ENCODE measurements at regions not wholly inside any gene's neighbourhood (a gene's known extent, or its start where the extent isn't known, plus 50 kb on each side); places are given as distances from the start of the nearest gene placed in this dataset.

DNA sequence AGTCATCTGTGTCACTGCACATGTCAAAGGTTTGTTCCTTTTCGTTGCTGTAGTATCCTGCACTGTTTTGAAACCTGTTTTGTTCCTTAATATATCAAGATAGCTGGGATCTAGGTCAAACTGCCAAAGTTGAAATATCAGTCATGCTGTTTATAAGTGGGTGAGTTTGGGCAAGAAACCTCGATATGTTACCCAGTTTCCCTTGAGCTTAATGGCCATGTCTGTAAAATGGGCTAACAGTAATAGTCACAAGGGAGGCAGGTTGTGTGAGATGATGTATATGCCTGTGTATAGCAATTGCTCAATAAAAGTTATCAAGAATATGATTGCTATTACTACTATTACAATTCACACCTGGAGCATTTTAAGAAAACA, 57.1 kb downstream of the BHLHE40 start:
- no peak overlapping the region for H2AFZ ChIP-seq (ENCODE audit: low read length)
- no peaks in the 10 kb centered on the region for H3K36me3 ChIP-seq (replicated peaks in 1 of 2; ENCODE audit: control insufficient read depth in 1 of 2, insufficient read depth in 2 of 2, low read length in 2 of 2)
- intact Hi-C loops (cut with micrococcal nuclease; ENCODE audit: unreplicated experiment), result no loop called here
- H3K4me3 ChIP-seq (replicated peaks in 1 of 3; ENCODE audit: insufficient read depth in 1 of 3, low read depth in 2 of 3, low read length in 3 of 3), result no peak overlapping the region
- H4K20me1 ChIP-seq (ENCODE audit: insufficient read depth, low read length), result no peaks in the 10 kb centered on the region
- WGBS (ENCODE audit: low lambda C conversion rate), result 2% methylated on average over 2 of the region's 2 CpGs
- in situ Hi-C loops (cut with HindIII; ENCODE audit: extremely low pct_ligation_motif_present, low pct_unique_long_range_greater_than_20kb), result no loop called here
- no peak for DNase-seq (ENCODE audit: low spot score)
- no peaks in the 10 kb centered on the region for H3K79me2 ChIP-seq (ENCODE audit: insufficient read depth, low read length)
- peaks cover 0 to 8% of the 10 kb centered on the region in 2 experiments; a peak in 1 of 5 replicates for H3K27me3 ChIP-seq (ENCODE audit: control insufficient read depth in 1 of 2, insufficient read depth in 2 of 2, low read length in 2 of 2)
- H3K4me2 ChIP-seq (ENCODE audit: low read depth, low read length), result no peak overlapping the region
- FAIRE-seq, result no peak
- BruUV-seq (replicated peaks), result no TSS peak
- peaks cover 3% of the 10 kb centered on the region; the same call in 1 of the 2 replicates for H3K4me1 ChIP-seq (ENCODE audit: insufficient read depth, low read length)
- ChIA-PET POLR2A (no interaction called here), CTCF (ENCODE audit: low intra/inter-chr PET ratio, low total read pairs) (no interaction called here)
- H3K27ac ChIP-seq (ENCODE audit: extremely low read length, insufficient read depth, low read length), result no peak overlapping the region
- TF ChIP-seq NR2F1 (CRISPR knock-in tag; IDR thresholded peaks at IDR 0.05), result no peak
- no peak for TF ChIP-seq ZNF737 (CRISPR knock-in tag; IDR thresholded peaks at IDR 0.05; ENCODE audit: borderline replicate concordance)
- TF ChIP-seq ZNF629 (CRISPR knock-in tag; conservative IDR thresholded peaks at IDR 0.05), result 0 out of 2 replicates have a peak, but pooled peaks have one; percentile 43
- no peak for TF ChIP-seq ZNF484 (CRISPR knock-in tag; IDR thresholded peaks at IDR 0.05; ENCODE audit: borderline replicate concordance, low read depth)
- TF ChIP-seq, protein P1, sequence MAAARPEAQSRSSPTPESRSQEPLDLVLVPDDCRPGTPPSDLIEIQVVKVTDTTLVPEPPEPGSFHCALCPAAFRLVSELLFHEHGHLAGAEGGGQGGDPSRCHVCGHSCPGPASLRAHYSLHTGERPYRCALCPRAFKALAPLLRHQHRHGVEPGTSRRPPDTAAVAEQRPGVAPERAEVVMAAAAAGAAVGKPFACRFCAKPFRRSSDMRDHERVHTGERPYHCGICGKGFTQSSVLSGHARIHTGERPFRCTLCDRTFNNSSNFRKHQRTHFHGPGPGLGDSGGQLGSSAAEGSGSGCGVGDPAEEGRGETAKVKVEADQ (CRISPR knock-in tag; IDR thresholded peaks at IDR 0.05; ENCODE audit: borderline replicate concordance), result no peak
- H3K9ac ChIP-seq (ENCODE audit: insufficient read depth, low read depth, low read length), result no peak overlapping the region
- H3K9me3 ChIP-seq (ENCODE audit: low read length), result no peaks in the 10 kb centered on the region
- ATAC-seq, result no peak

DNA sequence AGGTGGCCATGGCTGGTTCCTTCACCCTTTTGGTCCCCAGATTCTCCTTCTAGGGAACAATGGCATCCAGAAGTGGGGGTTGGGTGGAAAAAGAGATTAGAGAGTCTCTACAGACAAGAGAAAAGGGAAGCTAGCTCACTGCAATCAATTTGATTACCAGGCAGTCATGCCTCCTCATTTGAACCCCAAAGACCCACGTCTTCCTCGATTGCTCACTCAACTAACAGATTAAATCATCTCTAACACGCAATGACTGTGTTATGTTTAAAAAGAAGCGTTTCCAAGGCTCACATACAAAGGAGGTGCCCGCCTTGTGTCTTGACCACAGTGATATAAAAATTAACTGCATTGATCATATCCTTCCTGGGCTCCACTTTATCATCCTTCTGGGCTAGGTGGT, 57.6 kb downstream of the BHLHE40 start:
- ChIA-PET POLR2A (no interaction called here), CTCF (ENCODE audit: low intra/inter-chr PET ratio, low total read pairs) (no interaction called here)
- no peak overlapping the region for H3K4me2 ChIP-seq (ENCODE audit: low read depth, low read length)
- H3K27me3 ChIP-seq (ENCODE audit: control insufficient read depth in 1 of 2, insufficient read depth in 2 of 2, low read length in 2 of 2), result peaks cover 0 to 8% of the 10 kb centered on the region in 2 experiments; a peak in 1 of 5 replicates
- H3K9ac ChIP-seq (ENCODE audit: insufficient read depth, low read depth, low read length), result no peak overlapping the region
- no peaks in the 10 kb centered on the region for H3K4me1 ChIP-seq (ENCODE audit: insufficient read depth, low read length)
- H3K27ac ChIP-seq (ENCODE audit: extremely low read length, insufficient read depth, low read length), result no peak overlapping the region
- DNase-seq (ENCODE audit: low spot score) (no peak), FAIRE-seq (no peak), ATAC-seq (no peak)
- BruUV-seq (replicated peaks), result no TSS peak
- no peaks in the 10 kb centered on the region for H3K9me3 ChIP-seq (ENCODE audit: low read length)
- H3K79me2 ChIP-seq (ENCODE audit: insufficient read depth, low read length), result no peaks in the 10 kb centered on the region
- no peak for TF ChIP-seq SP2 (CRISPR knock-in tag; IDR thresholded peaks at IDR 0.05)
- TF ChIP-seq, protein P2, sequence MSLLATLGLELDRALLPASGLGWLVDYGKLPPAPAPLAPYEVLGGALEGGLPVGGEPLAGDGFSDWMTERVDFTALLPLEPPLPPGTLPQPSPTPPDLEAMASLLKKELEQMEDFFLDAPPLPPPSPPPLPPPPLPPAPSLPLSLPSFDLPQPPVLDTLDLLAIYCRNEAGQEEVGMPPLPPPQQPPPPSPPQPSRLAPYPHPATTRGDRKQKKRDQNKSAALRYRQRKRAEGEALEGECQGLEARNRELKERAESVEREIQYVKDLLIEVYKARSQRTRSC (CRISPR knock-in tag; IDR thresholded peaks at IDR 0.05; ENCODE audit: low read depth), result no peak
- TF ChIP-seq PCBP2 (optimal IDR thresholded peaks at IDR 0.05; ENCODE audit: low read depth, low read length, poor library complexity, severe bottlenecking), result no peak
- no peak overlapping the region for H2AFZ ChIP-seq (ENCODE audit: low read length)
- in situ Hi-C loops (cut with HindIII; ENCODE audit: extremely low pct_ligation_motif_present, low pct_unique_long_range_greater_than_20kb) (no loop called here), intact Hi-C loops (cut with micrococcal nuclease; ENCODE audit: unreplicated experiment) (no loop called here)
- H4K20me1 ChIP-seq (ENCODE audit: insufficient read depth, low read length), result no peaks in the 10 kb centered on the region
- WGBS (ENCODE audit: low lambda C conversion rate), result 17% methylated on average over 5 of the region's 5 CpGs
- no peak overlapping the region for H3K4me3 ChIP-seq (replicated peaks in 1 of 3; ENCODE audit: insufficient read depth in 1 of 3, low read depth in 2 of 3, low read length in 3 of 3)
- no peaks in the 10 kb centered on the region for H3K36me3 ChIP-seq (replicated peaks in 1 of 2; ENCODE audit: control insufficient read depth in 1 of 2, insufficient read depth in 2 of 2, low read length in 2 of 2)
